Gastroesophageal sphincter (tissue), 4 donors: ENCODE measurements at regions not wholly inside any gene's neighbourhood (a gene's known extent, or its start where the extent isn't known, plus 50 kb on each side); places are given as distances from the start of the nearest gene placed in this dataset.

Source experiments
- ATAC-seq: fragments of 150-250 bp; one replicate; pipeline ENCODE4 v1.9.1; 2016; ENCODE audit warnings: mild to moderate bottlenecking, moderate library complexity
- H3K27ac ChIP-seq, 4 donors: fragments of 200-600 bp; sonication (generic) in 3 of 4; 1 replicate in 3 of 4; 2 replicates in 1 of 4; pipeline ENCODE4 v1.5.1; 2016 to 2019
- H3K27me3 ChIP-seq: fragments of 200-600 bp; sonication (generic); one replicate; pipeline ENCODE4 v1.5.1; 2019
- H3K36me3 ChIP-seq, 2 donors: fragments of 200-600 bp; sonication (generic); one replicate each; pipeline ENCODE4 v1.5.1; 2019; ENCODE audit warnings: control low read depth in 1 of 2
- H3K4me1 ChIP-seq, 3 donors: fragments of 200-600 bp; sonication (generic); 1 replicate in 2 of 3; 2 replicates in 1 of 3; pipeline ENCODE4 v1.5.1; 2016 to 2019; ENCODE audit warnings: control low read depth in 2 of 3
- H3K4me3 ChIP-seq, 2 donors: fragments of 200-600 bp; sonication (generic); one replicate each; pipeline ENCODE4 v1.5.1; 2019; ENCODE audit warnings: mild to moderate bottlenecking in 1 of 2, moderate library complexity in 1 of 2
- H3K9me3 ChIP-seq, 3 donors: fragments of 200-600 bp; sonication (generic); one replicate each; pipeline ENCODE4 v1.5.1; 2017 to 2019; ENCODE audit warnings: control low read depth in 2 of 3
- CTCF ChIP-seq, 4 experiments: fragments of 200-600 bp in 2 of 4; fragments of 450-650 bp in 2 of 4; sonication (generic) in 1 of 4; IDR thresholded peaks; one replicate each; pipeline ENCODE4 v1.5.1; 2017 to 2019; ENCODE audit warnings: antibody characterized with exemption in 4 of 4, mild to moderate bottlenecking in 2 of 4, moderate library complexity in 2 of 4
- EP300 ChIP-seq: sonication (generic); formaldehyde crosslinking; IDR thresholded peaks from one replicate; pipeline ENCODE4 v1.6.1; 2017; ENCODE audit warnings: antibody characterized with exemption, mild to moderate bottlenecking
- POLR2A ChIP-seq, 2 donors: fragments of 450-650 bp; IDR thresholded peaks; one replicate each; pipeline ENCODE4 v1.6.1; 2017; ENCODE audit warnings: antibody characterized with exemption in 2 of 2, mild to moderate bottlenecking in 2 of 2, moderate library complexity in 1 of 2
- POLR2AphosphoS5 ChIP-seq: sonication (generic); formaldehyde crosslinking; IDR thresholded peaks from one replicate; pipeline ENCODE4 v1.6.1; 2017; ENCODE audit warnings: antibody characterized with exemption
- WGBS, 2 donors: methylation state at CpG; one replicate each; pipeline ENCODE4 v1.1.5; 2018; ENCODE audit warnings: low coverage in 1 of 2; 5-methylcytosine and 5-hydroxymethylcytosine counted together

GRCh38 chr16:85437166-85438052 lies 175.7 kb upstream of the GSE1 start:
- Histone ChIP-seq H3K27me3 (no peaks in the 10 kb centered on the region), H3K4me1 (peaks cover 0 to 22% (median 12%) of the 10 kb centered on the region in 3 donors), H3K27ac (peak overlapping the region in 3 of 4 donors; percentile 16 to 53 (median 49)), H3K4me3 (no peak overlapping the region), H3K9me3 (no peaks in the 10 kb centered on the region), H3K36me3 (peaks cover 0 to 29% of the 10 kb centered on the region in 2 donors)
- WGBS, 2 donors: 54 to 60% methylated on average over 5 to 15 of the region's 25 CpGs
- ATAC-seq: peak; percentile 47
- no peak for TF ChIP-seq POLR2A (IDR thresholded peaks at IDR 0.05)
- TF ChIP-seq EP300: no peak
- no peak for TF ChIP-seq POLR2AphosphoS5
- no peak for TF ChIP-seq CTCF (IDR thresholded peaks at IDR 0.05)

GRCh38 chr16:85438981-85439685 lies 174.0 kb upstream of the GSE1 start:
- peaks cover 0 to 22% (median 12%) of the 10 kb centered on the region in 3 donors for H3K4me1 ChIP-seq
- TF ChIP-seq POLR2A (IDR thresholded peaks at IDR 0.05) (no peak), CTCF (IDR thresholded peaks at IDR 0.05) (no peak), POLR2AphosphoS5 (no peak), EP300 (no peak)
- no peaks in the 10 kb centered on the region for H3K27me3 ChIP-seq
- no peaks in the 10 kb centered on the region for H3K9me3 ChIP-seq
- no CpG with 5 or more reads among the region's 14 CpGs for WGBS, 2 donors
- H3K36me3 ChIP-seq: peaks cover 0 to 29% of the 10 kb centered on the region in 2 donors
- no peak overlapping the region for H3K27ac ChIP-seq
- no peak overlapping the region for H3K4me3 ChIP-seq
- ATAC-seq: no peak

GRCh38 chr16:85440744-85441143 lies 172.4 kb upstream of the GSE1 start:
- Histone ChIP-seq H3K4me3 (no peak overlapping the region), H3K4me1 (peaks cover 0 to 32% (median 12%) of the 10 kb centered on the region in 3 donors), H3K36me3 (peaks cover 0 to 29% of the 10 kb centered on the region in 2 donors), H3K9me3 (no peaks in the 10 kb centered on the region), H3K27me3 (no peaks in the 10 kb centered on the region), H3K27ac (no peak overlapping the region)
- WGBS, 2 donors: no CpG with 5 or more reads among the region's 16 CpGs
- no peak for ATAC-seq
- TF ChIP-seq POLR2AphosphoS5 (no peak), POLR2A (IDR thresholded peaks at IDR 0.05) (no peak), CTCF (IDR thresholded peaks at IDR 0.05) (no peak), EP300 (no peak)

- TF ChIP-seq POLR2A (IDR thresholded peaks at IDR 0.05): no peak
- TF ChIP-seq CTCF (IDR thresholded peaks at IDR 0.05): no peak
- TF ChIP-seq POLR2AphosphoS5: no peak
- no peak for TF ChIP-seq EP300
- H3K4me1 ChIP-seq: peaks cover 0 to 29% (median 11%) of the 10 kb centered on the region in 3 donors
- 100% methylated on average over 2 to 3 of the region's 15 CpGs for WGBS, 2 donors
- H3K27ac ChIP-seq: no peak overlapping the region
- no peak for ATAC-seq
- H3K27me3 ChIP-seq: no peaks in the 10 kb centered on the region
- peaks cover 0 to 29% of the 10 kb centered on the region in 2 donors for H3K36me3 ChIP-seq
- no peaks in the 10 kb centered on the region for H3K9me3 ChIP-seq
- no peak overlapping the region for H3K4me3 ChIP-seq
Observed at GRCh38 chr16:85441189-85441889, 171.8 kb upstream of the GSE1 start.
